ENCODE measurements at regions not wholly inside any gene's neighbourhood (a gene's known extent, or its start where the extent isn't known, plus 50 kb on each side); places are given as distances from the start of the nearest gene placed in this dataset.
A peak's percentile ranks its signal among the peaks of the same experiment; 100 is the strongest.

GRCh38 chr1:79969886-79970285, 963.4 kb upstream of the ADGRL4 start:
- no peaks in the 10 kb centered on the region for H3K27me3 ChIP-seq
- no peaks in the 10 kb centered on the region for H3K36me3 ChIP-seq
- no peaks in the 10 kb centered on the region for H3K4me1 ChIP-seq
- no peak for TF ChIP-seq CTCF (IDR thresholded peaks at IDR 0.05)
- no peak overlapping the region for H3K4me3 ChIP-seq
- no peak for DNase-seq (ENCODE audit: low spot score)
- H3K9me3 ChIP-seq = no peaks in the 10 kb centered on the region
- no peak overlapping the region for H3K27ac ChIP-seq

- Histone ChIP-seq H3K4me1 (no peaks in the 10 kb centered on the region), H3K4me3 (no peak overlapping the region), H3K9me3 (no peaks in the 10 kb centered on the region), H3K36me3 (no peaks in the 10 kb centered on the region), H3K27me3 (no peaks in the 10 kb centered on the region), H3K27ac (no peak overlapping the region)
- DNase-seq (ENCODE audit: low spot score) = no peak
- TF ChIP-seq CTCF (IDR thresholded peaks at IDR 0.05) = no peak
Measured at GRCh38 chr1:79966438-79966837, 959.9 kb upstream of the ADGRL4 start.

- no peak for TF ChIP-seq CTCF (IDR thresholded peaks at IDR 0.05)
- H3K27ac ChIP-seq = no peak overlapping the region
Measured at GRCh38 chr1:79959635-79960034, 953.1 kb upstream of the ADGRL4 start.

GRCh38 chr1:79955966-79956365, 949.4 kb upstream of the ADGRL4 start:
- peaks cover 0 to 10% of the 10 kb centered on the region in 2 donors for H3K9me3 ChIP-seq
- H3K4me1 ChIP-seq = no peaks in the 10 kb centered on the region
- no peak overlapping the region for H3K27ac ChIP-seq
- no peaks in the 10 kb centered on the region for H3K27me3 ChIP-seq
- TF ChIP-seq CTCF (IDR thresholded peaks at IDR 0.05) = peak in 1 of 2 donors; percentile 23
- H3K4me3 ChIP-seq = no peak overlapping the region
- no peaks in the 10 kb centered on the region for H3K36me3 ChIP-seq
- DNase-seq (ENCODE audit: low spot score) = no peak

More at GRCh38 chr1:79959635-79960034, 953.1 kb upstream of the ADGRL4 start:
- Histone ChIP-seq H3K4me3 (no peak overlapping the region), H3K9me3 (peaks cover 0 to 4% of the 10 kb centered on the region in 2 donors), H3K36me3 (no peaks in the 10 kb centered on the region), H3K27me3 (no peaks in the 10 kb centered on the region), H3K4me1 (no peaks in the 10 kb centered on the region)
- DNase-seq (ENCODE audit: low spot score) = no peak

- H3K27me3 ChIP-seq = no peaks in the 10 kb centered on the region
- H3K4me1 ChIP-seq = no peaks in the 10 kb centered on the region
- no peak overlapping the region for H3K27ac ChIP-seq
- no peaks in the 10 kb centered on the region for H3K36me3 ChIP-seq
- peaks cover 0 to 6% of the 10 kb centered on the region in 2 donors for H3K9me3 ChIP-seq
- no peak for TF ChIP-seq CTCF (IDR thresholded peaks at IDR 0.05)
- no peak for DNase-seq (ENCODE audit: low spot score)
- H3K4me3 ChIP-seq = no peak overlapping the region
Measured at GRCh38 chr1:79950511-79950910, 944.0 kb upstream of the ADGRL4 start.

GRCh38 chr1:79945391-79945790, 938.9 kb upstream of the ADGRL4 start:
- Histone ChIP-seq H3K4me3 (no peak overlapping the region), H3K9me3 (no peaks in the 10 kb centered on the region), H3K36me3 (no peaks in the 10 kb centered on the region), H3K27ac (no peak overlapping the region), H3K4me1 (no peaks in the 10 kb centered on the region), H3K27me3 (no peaks in the 10 kb centered on the region)
- TF ChIP-seq CTCF (IDR thresholded peaks at IDR 0.05) = no peak
- no peak for DNase-seq (ENCODE audit: low spot score)

All from right atrium auricular region (tissue), 2 donors.